Upper lobe of left lung (tissue), 4 donors: ENCODE measurements at regions not wholly inside any gene's neighbourhood (a gene's known extent, or its start where the extent isn't known, plus 50 kb on each side); places are given as distances from the start of the nearest gene placed in this dataset.

ENCODE experiments used
- CTCF ChIP-seq, 6 experiments: fragments of 450-650 bp in 4 of 6; fragments of 200-600 bp in 2 of 6; sonication (generic) in 2 of 6; IDR thresholded peaks; one replicate each; pipeline ENCODE4 v1.5.1; 2016 to 2019; ENCODE audit warnings: antibody characterized with exemption in 6 of 6
- EP300 ChIP-seq, 4 donors: sonication (generic); formaldehyde crosslinking; IDR thresholded peaks; one replicate each; pipeline ENCODE4 v1.5.1; 2017; ENCODE audit warnings: antibody characterized with exemption in 4 of 4, control low read depth in 2 of 4
- POLR2A ChIP-seq, 4 donors: fragments of 450-650 bp; IDR thresholded peaks; one replicate each; pipeline ENCODE4 v1.5.1; 2016 to 2017; ENCODE audit warnings: antibody characterized with exemption in 4 of 4, mild to moderate bottlenecking in 2 of 4
- POLR2AphosphoS5 ChIP-seq, 2 donors: sonication (generic); formaldehyde crosslinking; IDR thresholded peaks; one replicate each; pipeline ENCODE4 v1.5.1; 2017; ENCODE audit warnings: antibody characterized with exemption in 2 of 2

- TF ChIP-seq CTCF (IDR thresholded peaks at IDR 0.05): no peak
- TF ChIP-seq POLR2A (IDR thresholded peaks at IDR 0.05): no peak
- no peak for TF ChIP-seq POLR2AphosphoS5 (IDR thresholded peaks at IDR 0.05)
- TF ChIP-seq EP300 (IDR thresholded peaks at IDR 0.05): no peak
These were observed 135.2 kb downstream of the BMS1 start for GRCh38 chr10:42917821-42918220.
